Breast epithelium (tissue), 4 donors: ENCODE measurements at regions not wholly inside any gene's neighbourhood (a gene's known extent, or its start where the extent isn't known, plus 50 kb on each side); places are given as distances from the start of the nearest gene placed in this dataset.

Source experiments
- DNase-seq, 2 donors: peaks; one replicate each; pipeline ENCODE4 v3.0.0-alpha.2; 2019; ENCODE audit warnings: low spot score in 2 of 2
- H3K27ac ChIP-seq, 2 donors: fragments of 200-600 bp; sonication (generic) in 1 of 2; one replicate each; pipeline ENCODE4 v1.5.1; 2016 to 2019; ENCODE audit warnings: mild to moderate bottlenecking in 1 of 2
- H3K27me3 ChIP-seq, 2 donors: fragments of 200-600 bp; sonication (generic) in 1 of 2; one replicate each; pipeline versions ENCODE4 v1.5.1 to v1.6.0; 2017 to 2019; ENCODE audit warnings: control low read depth in 1 of 2, mild to moderate bottlenecking in 1 of 2
- H3K36me3 ChIP-seq: fragments of 200-600 bp; one replicate; pipeline ENCODE4 v1.5.1; 2019
- H3K4me1 ChIP-seq, 2 donors: fragments of 200-600 bp; sonication (generic); one replicate each; pipeline ENCODE4 v1.5.1; 2016 to 2019; ENCODE audit warnings: control low read depth in 1 of 2
- H3K4me3 ChIP-seq, 3 donors: fragments of 200-600 bp; sonication (generic); 1 replicate in 2 of 3; 2 replicates in 1 of 3; pipeline ENCODE4 v1.5.1; 2016 to 2019; ENCODE audit warnings: mild to moderate bottlenecking in 3 of 3, moderate library complexity in 2 of 3
- H3K9me3 ChIP-seq, 2 donors: fragments of 200-600 bp; sonication (generic) in 1 of 2; one replicate each; pipeline ENCODE4 v1.5.1; 2016 to 2019; ENCODE audit warnings: control low read depth in 1 of 2
- CTCF ChIP-seq, 3 donors: fragments of 450-650 bp; IDR thresholded peaks; one replicate each; pipeline ENCODE4 v1.5.1; 2016 to 2017; ENCODE audit warnings: antibody characterized with exemption in 3 of 3, mild to moderate bottlenecking in 3 of 3, moderate library complexity in 3 of 3
- POLR2A ChIP-seq: fragments of 450-650 bp; IDR thresholded peaks from one replicate; pipeline ENCODE4 v1.6.1; 2016; ENCODE audit warnings: antibody characterized with exemption, mild to moderate bottlenecking, moderate library complexity
- POLR2AphosphoS5 ChIP-seq, 3 donors: sonication (generic); formaldehyde crosslinking; IDR thresholded peaks; one replicate each; pipeline ENCODE4 v1.6.1; 2017; ENCODE audit warnings: antibody characterized with exemption in 3 of 3
- intact Hi-C: fragments of 100-400 bp; cut with DNase I; formaldehyde crosslinking; loops from one replicate; pipeline ENCODE4 v1.15.1; 2023; ENCODE audit warnings: low total_unique reads

DNA sequence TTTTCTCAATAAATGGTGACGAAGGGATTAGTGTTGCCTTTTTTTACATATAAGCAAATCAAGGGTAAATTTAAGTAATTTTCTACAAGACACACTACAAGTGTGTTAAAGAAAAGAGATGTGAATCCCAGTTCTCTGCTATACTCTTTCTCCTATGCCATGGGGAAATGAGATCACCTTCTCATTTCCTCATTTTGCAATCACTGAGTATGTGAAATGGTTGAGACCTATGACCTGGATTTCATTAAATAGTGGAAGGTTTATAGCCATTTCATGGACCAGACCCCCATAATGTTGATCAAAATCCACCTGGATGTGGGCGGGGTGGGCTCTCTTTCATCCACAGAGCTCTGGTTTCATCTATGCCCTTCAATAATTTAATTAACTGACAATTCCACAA lies 66.9 kb upstream of the SLIT3 start:
- Histone ChIP-seq H3K4me1 (no peaks in the 10 kb centered on the region), H3K27me3 (no peaks in the 10 kb centered on the region), H3K9me3 (peaks cover 7 to 8% of the 10 kb centered on the region in 2 donors), H3K4me3 (no peak overlapping the region), H3K27ac (no peak overlapping the region), H3K36me3 (no peaks in the 10 kb centered on the region)
- intact Hi-C loops = no loop called here
- DNase-seq = no peak
- TF ChIP-seq POLR2A (no peak), POLR2AphosphoS5 (IDR thresholded peaks at IDR 0.05) (no peak)

GRCh38 chr5:169357291-169357690 lies 56.4 kb upstream of the SLIT3 start:
- Histone ChIP-seq H3K36me3 (no peaks in the 10 kb centered on the region), H3K9me3 (no peaks in the 10 kb centered on the region), H3K27ac (no peak overlapping the region), H3K27me3 (no peaks in the 10 kb centered on the region), H3K4me1 (no peaks in the 10 kb centered on the region), H3K4me3 (no peak overlapping the region)
- TF ChIP-seq POLR2A (no peak), CTCF (IDR thresholded peaks at IDR 0.05) (no peak), POLR2AphosphoS5 (IDR thresholded peaks at IDR 0.05) (no peak)
- intact Hi-C loops = no loop called here
- no peak for DNase-seq

- no peaks in the 10 kb centered on the region for H3K4me1 ChIP-seq
- intact Hi-C loops = no loop called here
- no peak for TF ChIP-seq POLR2AphosphoS5 (IDR thresholded peaks at IDR 0.05)
- no peak for TF ChIP-seq CTCF (IDR thresholded peaks at IDR 0.05)
- no peak for TF ChIP-seq POLR2A
- no peaks in the 10 kb centered on the region for H3K27me3 ChIP-seq
- H3K36me3 ChIP-seq = no peaks in the 10 kb centered on the region
- H3K4me3 ChIP-seq = no peak overlapping the region
- no peak overlapping the region for H3K27ac ChIP-seq
- H3K9me3 ChIP-seq = no peaks in the 10 kb centered on the region
- DNase-seq = no peak
These were observed 55.9 kb upstream of the SLIT3 start for GRCh38 chr5:169356811-169357210.

DNA sequence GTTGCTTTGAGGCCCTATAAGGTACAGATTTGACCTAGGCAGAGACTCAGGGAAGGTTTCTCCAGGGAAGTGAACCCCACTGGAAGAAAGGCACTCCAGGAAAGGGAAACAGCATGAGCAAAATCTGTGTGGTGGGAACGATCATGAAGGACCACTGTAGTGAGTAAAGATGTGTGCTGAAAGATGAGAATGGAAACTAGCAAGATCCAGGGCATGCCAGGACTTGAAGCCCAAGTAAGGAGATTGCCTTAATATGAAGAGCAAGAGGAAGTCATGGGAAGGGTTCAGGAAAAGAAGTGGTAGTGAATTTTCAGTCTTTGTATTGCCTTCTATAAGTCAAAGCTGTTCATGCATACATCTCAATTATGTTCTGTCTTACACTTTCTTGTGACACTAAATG lies 55.2 kb upstream of the SLIT3 start:
- Histone ChIP-seq H3K4me3 (no peak overlapping the region), H3K36me3 (no peaks in the 10 kb centered on the region), H3K27ac (no peak overlapping the region), H3K27me3 (no peaks in the 10 kb centered on the region), H3K9me3 (no peaks in the 10 kb centered on the region), H3K4me1 (no peaks in the 10 kb centered on the region)
- no peak for TF ChIP-seq POLR2A
- no peak for TF ChIP-seq POLR2AphosphoS5 (IDR thresholded peaks at IDR 0.05)
- TF ChIP-seq CTCF (IDR thresholded peaks at IDR 0.05) = no peak
- DNase-seq = no peak
- intact Hi-C loops = no loop called here

- no peak overlapping the region for H3K4me3 ChIP-seq
- intact Hi-C loops = no loop called here
- no peaks in the 10 kb centered on the region for H3K27me3 ChIP-seq
- H3K9me3 ChIP-seq = no peaks in the 10 kb centered on the region
- no peak overlapping the region for H3K27ac ChIP-seq
- no peaks in the 10 kb centered on the region for H3K36me3 ChIP-seq
- TF ChIP-seq POLR2A (no peak), CTCF (IDR thresholded peaks at IDR 0.05) (no peak), POLR2AphosphoS5 (IDR thresholded peaks at IDR 0.05) (no peak)
- no peaks in the 10 kb centered on the region for H3K4me1 ChIP-seq
- DNase-seq = no peak
These were observed 54.0 kb upstream of the SLIT3 start for GRCh38 chr5:169354921-169355320.

- no peaks in the 10 kb centered on the region for H3K9me3 ChIP-seq
- intact Hi-C loops = no loop called here
- H3K36me3 ChIP-seq = no peaks in the 10 kb centered on the region
- TF ChIP-seq CTCF (IDR thresholded peaks at IDR 0.05) (no peak), POLR2AphosphoS5 (IDR thresholded peaks at IDR 0.05) (no peak), POLR2A (no peak)
- no peak overlapping the region for H3K4me3 ChIP-seq
- H3K27ac ChIP-seq = no peak overlapping the region
- no peaks in the 10 kb centered on the region for H3K27me3 ChIP-seq
- no peak for DNase-seq
- H3K4me1 ChIP-seq = no peaks in the 10 kb centered on the region
These were observed 53.3 kb upstream of the SLIT3 start for GRCh38 chr5:169354263-169354662.
